ENCODE measurements at regions not wholly inside any gene's neighbourhood (a gene's known extent, or its start where the extent isn't known, plus 50 kb on each side); places are given as distances from the start of the nearest gene placed in this dataset.

DNA sequence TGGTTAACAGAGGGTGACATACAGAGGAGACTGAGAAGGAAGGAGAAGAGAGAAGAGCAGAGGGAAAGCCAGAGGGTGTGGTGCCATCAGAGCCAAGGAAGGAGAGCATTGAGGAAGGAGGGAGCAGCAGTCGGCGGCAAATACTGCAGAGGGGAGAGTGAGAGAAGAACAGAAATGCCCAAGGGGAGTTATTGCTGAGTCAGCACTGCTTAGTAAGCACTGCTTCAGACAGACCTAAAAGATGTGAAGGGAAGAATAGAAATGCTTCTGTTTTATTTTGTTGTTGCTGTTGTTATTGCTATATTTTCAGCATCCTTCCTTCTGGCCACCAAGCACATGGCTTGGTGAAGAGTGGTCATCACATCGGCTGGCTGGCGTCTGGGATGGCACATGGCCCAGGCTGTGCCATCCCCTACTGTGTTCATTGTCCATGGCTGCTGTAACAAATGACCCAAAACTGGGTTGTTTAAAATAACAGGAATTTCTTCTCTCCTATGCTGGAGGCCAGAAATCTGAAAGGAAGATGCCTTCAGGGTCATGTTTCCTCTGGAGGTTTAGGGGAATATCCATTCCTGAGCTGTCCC lies 204.1 kb upstream of the CNR1 start:
- Histone ChIP-seq H3K9me3 (ENCODE audit: low read depth) (no peaks in the 10 kb centered on the region), H3K27me3 (no peaks in the 10 kb centered on the region), H3K27ac (no peak overlapping the region), H3K4me3 (no peak overlapping the region), H4K20me1 (ENCODE audit: insufficient read depth, poor library complexity, severe bottlenecking) (no peaks in the 10 kb centered on the region), H3K79me2 (no peaks in the 10 kb centered on the region), H3K4me2 (no peak overlapping the region), H2AFZ (no peak overlapping the region), H3K4me1 (ENCODE audit: insufficient read depth) (no peaks in the 10 kb centered on the region), H3K9me2 (replicated peaks; ENCODE audit: insufficient read depth) (no peaks in the 10 kb centered on the region), H3K36me3 (replicated peaks; ENCODE audit: insufficient read depth, low read depth) (no peaks in the 10 kb centered on the region)
- no peak for DNase-seq (ENCODE audit: low spot score)
- WGBS (ENCODE audit: low lambda C conversion rate, missing lambda C conversion rate) = 96% methylated on average over 4 of the region's 4 CpGs
- TF ChIP-seq EZH2 (IDR thresholded peaks at IDR 0.05; ENCODE audit: borderline replicate concordance) (no peak), EZH2phosphoT487 (IDR thresholded peaks at IDR 0.05; ENCODE audit: low read depth, severe bottlenecking, unreplicated experiment) (no peak)
- TF ChIP-seq, protein P1, sequence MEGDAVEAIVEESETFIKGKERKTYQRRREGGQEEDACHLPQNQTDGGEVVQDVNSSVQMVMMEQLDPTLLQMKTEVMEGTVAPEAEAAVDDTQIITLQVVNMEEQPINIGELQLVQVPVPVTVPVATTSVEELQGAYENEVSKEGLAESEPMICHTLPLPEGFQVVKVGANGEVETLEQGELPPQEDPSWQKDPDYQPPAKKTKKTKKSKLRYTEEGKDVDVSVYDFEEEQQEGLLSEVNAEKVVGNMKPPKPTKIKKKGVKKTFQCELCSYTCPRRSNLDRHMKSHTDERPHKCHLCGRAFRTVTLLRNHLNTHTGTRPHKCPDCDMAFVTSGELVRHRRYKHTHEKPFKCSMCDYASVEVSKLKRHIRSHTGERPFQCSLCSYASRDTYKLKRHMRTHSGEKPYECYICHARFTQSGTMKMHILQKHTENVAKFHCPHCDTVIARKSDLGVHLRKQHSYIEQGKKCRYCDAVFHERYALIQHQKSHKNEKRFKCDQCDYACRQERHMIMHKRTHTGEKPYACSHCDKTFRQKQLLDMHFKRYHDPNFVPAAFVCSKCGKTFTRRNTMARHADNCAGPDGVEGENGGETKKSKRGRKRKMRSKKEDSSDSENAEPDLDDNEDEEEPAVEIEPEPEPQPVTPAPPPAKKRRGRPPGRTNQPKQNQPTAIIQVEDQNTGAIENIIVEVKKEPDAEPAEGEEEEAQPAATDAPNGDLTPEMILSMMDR (IDR thresholded peaks at IDR 0.05; ENCODE audit: poor library complexity) = no peak

DNA sequence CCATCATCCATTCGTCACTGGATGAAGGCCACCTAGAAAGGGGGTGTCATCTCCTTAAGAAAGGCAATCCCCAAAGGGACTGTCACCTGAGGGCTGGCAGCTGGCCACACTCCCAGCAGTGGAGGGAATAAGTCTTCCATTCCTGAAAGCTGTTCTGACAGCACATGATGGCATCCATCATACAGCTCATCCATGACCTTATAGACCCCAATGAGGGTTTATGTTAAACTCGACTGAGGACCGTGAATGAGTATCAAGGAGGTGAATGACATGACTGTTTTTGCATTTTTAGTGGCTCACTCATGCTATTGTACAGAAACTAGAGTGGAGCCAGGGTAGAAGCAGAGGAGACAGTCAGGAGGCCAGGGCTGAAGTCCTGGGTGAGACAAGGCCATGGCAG lies 203.1 kb upstream of the CNR1 start:
- TF ChIP-seq, protein P1 (IDR thresholded peaks at IDR 0.05; ENCODE audit: poor library complexity) = no peak
- TF ChIP-seq EZH2phosphoT487 (IDR thresholded peaks at IDR 0.05; ENCODE audit: low read depth, severe bottlenecking, unreplicated experiment) = no peak
- TF ChIP-seq EZH2 (IDR thresholded peaks at IDR 0.05; ENCODE audit: borderline replicate concordance) = no peak
- Histone ChIP-seq H3K4me3 (no peak overlapping the region), H4K20me1 (ENCODE audit: insufficient read depth, poor library complexity, severe bottlenecking) (no peaks in the 10 kb centered on the region), H3K27me3 (no peaks in the 10 kb centered on the region), H3K4me2 (no peak overlapping the region), H3K27ac (no peak overlapping the region), H3K9me3 (ENCODE audit: low read depth) (no peaks in the 10 kb centered on the region), H3K79me2 (no peaks in the 10 kb centered on the region), H2AFZ (no peak overlapping the region), H3K4me1 (ENCODE audit: insufficient read depth) (no peaks in the 10 kb centered on the region), H3K36me3 (replicated peaks; ENCODE audit: insufficient read depth, low read depth) (no peaks in the 10 kb centered on the region), H3K9me2 (replicated peaks; ENCODE audit: insufficient read depth) (no peaks in the 10 kb centered on the region)
- 93% methylated on average over 3 of the region's 3 CpGs for WGBS (ENCODE audit: low lambda C conversion rate, missing lambda C conversion rate)
- no peak for DNase-seq (ENCODE audit: low spot score)

DNA sequence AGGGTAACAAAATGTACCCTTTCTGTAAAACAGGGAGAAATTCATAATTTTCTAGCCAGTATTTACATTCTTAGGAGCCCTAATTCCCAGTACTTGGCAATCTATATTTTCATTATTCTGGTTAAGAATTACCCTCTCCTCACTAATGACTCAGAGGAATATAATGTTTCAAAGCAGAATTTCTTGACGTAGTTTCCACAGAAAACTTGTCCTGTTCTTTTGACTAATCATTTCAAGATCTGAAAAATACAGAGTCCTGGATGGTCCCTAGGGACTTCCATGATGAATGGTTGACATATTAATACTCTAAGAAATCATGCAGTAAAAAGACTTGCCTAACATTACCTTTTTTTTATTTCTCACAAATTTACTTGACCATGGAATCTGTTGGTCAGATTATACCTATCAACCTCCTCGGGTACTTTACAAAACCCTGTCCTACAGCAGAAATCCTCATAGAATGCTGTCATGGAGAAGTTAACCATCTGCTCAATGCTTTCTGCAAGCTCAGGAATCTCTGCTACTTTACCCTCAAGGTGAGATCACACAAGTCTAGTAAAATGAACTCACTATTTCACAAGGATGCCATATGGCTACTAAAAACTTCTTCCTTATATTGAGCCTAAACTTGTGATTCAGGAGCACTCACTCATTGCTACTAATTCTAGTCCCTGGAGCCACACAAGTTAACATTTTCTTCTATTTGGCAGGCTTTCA lies 202.1 kb upstream of the CNR1 start:
- Histone ChIP-seq H3K4me2 (no peak overlapping the region), H3K79me2 (no peaks in the 10 kb centered on the region), H3K36me3 (replicated peaks; ENCODE audit: insufficient read depth, low read depth) (no peaks in the 10 kb centered on the region), H3K27me3 (no peaks in the 10 kb centered on the region), H4K20me1 (ENCODE audit: insufficient read depth, poor library complexity, severe bottlenecking) (no peaks in the 10 kb centered on the region), H3K9me2 (replicated peaks; ENCODE audit: insufficient read depth) (no peaks in the 10 kb centered on the region), H3K9me3 (ENCODE audit: low read depth) (no peaks in the 10 kb centered on the region), H3K4me1 (ENCODE audit: insufficient read depth) (no peaks in the 10 kb centered on the region), H3K4me3 (no peak overlapping the region), H3K27ac (no peak overlapping the region), H2AFZ (no peak overlapping the region)
- DNase-seq (ENCODE audit: low spot score) = no peak
- TF ChIP-seq EZH2 (IDR thresholded peaks at IDR 0.05; ENCODE audit: borderline replicate concordance) (no peak), EZH2phosphoT487 (IDR thresholded peaks at IDR 0.05; ENCODE audit: low read depth, severe bottlenecking, unreplicated experiment) (no peak)
- TF ChIP-seq, protein P1 (IDR thresholded peaks at IDR 0.05; ENCODE audit: poor library complexity) = no peak
- WGBS (ENCODE audit: low lambda C conversion rate, missing lambda C conversion rate) = 72% methylated on average over 2 of the region's 2 CpGs
